K562 (cell line): ENCODE measurements at regions not wholly inside any gene's neighbourhood (a gene's known extent, or its start where the extent isn't known, plus 50 kb on each side); places are given as distances from the start of the nearest gene placed in this dataset.

Experiments
- ATAC-seq: fragments of 200-7000 bp; cut with Tn5 transposase; 3 replicates; pipeline ENCODE4 v1.9.1; 2020; ENCODE audit warnings: moderate library complexity
- BruUV-seq: library from RNA; stranded (reverse); fragments of 400-500 nt; replicated peaks from 2 replicates; lab custom pipeline; 2021; lab: Mats Ljungman, UMichigan
- CTCF ChIA-PET: fragments of 300-600 bp; formaldehyde crosslinking; extraction: SDS; loops from one replicate; lab custom pipeline; 2021; ENCODE audit warnings: low intra/inter-chr PET ratio; lab: Yijun Ruan, JAX
- POLR2A ChIA-PET: fragments of 300-600, 350-650 bp; sonication (Branson Sonifier 250); formaldehyde crosslinking; extraction: SDS; loops from one replicate; lab custom pipeline; 2021; ENCODE audit warnings: antibody characterized with exemption, inconsistent platforms; lab: Yijun Ruan, JAX
- DNase-seq, 4 experiments: peaks; one replicate each; pipeline versions ENCODE4 v3.0.0 to v3.0.0-alpha.2; 2011 to 2018; ENCODE audit warnings: low spot score in 3 of 4, mixed read lengths in 3 of 4; ENCODE audit errors: extremely low read depth in 1 of 4
- FAIRE-seq: peaks from 2 replicates; lab custom pipeline; 2011; peaks lifted over from hg19 to GRCh38; lab: Jason Lieb, UNC
- H2AFZ ChIP-seq: 2 replicates; pipeline ENCODE4 v1.6.0; 2011; ENCODE audit warnings: low read depth, low read length, control low read depth, inconsistent platforms
- H3K27ac ChIP-seq: fragments of 200-600 bp; 3 replicates; pipeline ENCODE4 v1.8.0; 2011; ENCODE audit warnings: low read depth, mild to moderate bottlenecking, control low read depth, inconsistent platforms, low read length, moderate library complexity, mixed read lengths; ENCODE audit errors: extremely low read depth
- H3K27me3 ChIP-seq, 2 experiments: fragments of 300-600 bp in 1 of 2; 2 replicates in 1 of 2; 3 replicates in 1 of 2; pipeline versions ENCODE4 v1.6.0 to v1.8.0; 2011; ENCODE audit warnings: inconsistent platforms in 2 of 2, low read length in 2 of 2, mild to moderate bottlenecking in 1 of 2, mixed read lengths in 1 of 2, moderate library complexity in 1 of 2; ENCODE audit not compliant: control insufficient read depth in 2 of 2, insufficient read depth in 2 of 2
- H3K36me3 ChIP-seq: fragments of 300-600 bp; 3 replicates; pipeline ENCODE4 v1.8.0; 2011; ENCODE audit warnings: mild to moderate bottlenecking, low read length, inconsistent platforms; ENCODE audit not compliant: control insufficient read depth, insufficient read depth
- H3K4me1 ChIP-seq, 2 experiments: fragments of 200-600 bp in 1 of 2; replicated peaks in 1 of 2; 2 replicates in 1 of 2; 3 replicates in 1 of 2; pipeline versions ENCODE4 v1.5.1 to v1.8.0; 2011; ENCODE audit warnings: inconsistent platforms in 2 of 2, low read length in 2 of 2, mild to moderate bottlenecking in 1 of 2, mixed read lengths in 1 of 2, moderate library complexity in 1 of 2; ENCODE audit not compliant: control insufficient read depth in 2 of 2, insufficient read depth in 2 of 2
- H3K4me2 ChIP-seq: 2 replicates; pipeline ENCODE4 v1.6.1; 2011; ENCODE audit warnings: low read length, control low read depth, inconsistent platforms, mixed read lengths; ENCODE audit not compliant: insufficient read depth
- H3K4me3 ChIP-seq: fragments of 200-600 bp; sonication (generic), shearing (Covaris generic); 2 replicates; pipeline ENCODE4 v1.5.1; 2016; ENCODE audit warnings: control low read depth, inconsistent platforms
- H3K79me2 ChIP-seq: fragments of 200-600 bp; 3 replicates; pipeline ENCODE4 v1.8.0; 2011; ENCODE audit warnings: low read length, inconsistent platforms; ENCODE audit not compliant: control insufficient read depth, insufficient read depth
- H3K9ac ChIP-seq, 2 experiments: 2 replicates each; pipeline versions ENCODE4 v1.6.0 to v1.6.1; 2011; ENCODE audit warnings: low read depth in 2 of 2, low read length in 2 of 2, control low read depth in 1 of 2, inconsistent platforms in 1 of 2, mild to moderate bottlenecking in 1 of 2, mixed read lengths in 1 of 2; ENCODE audit not compliant: insufficient read depth in 1 of 2
- H3K9me1 ChIP-seq: one replicate; pipeline ENCODE4 v1.6.0; 2011; ENCODE audit warnings: inconsistent platforms, mild to moderate bottlenecking, low read length, moderate library complexity; ENCODE audit not compliant: control insufficient read depth, insufficient read depth
- H3K9me3 ChIP-seq: replicated peaks from 2 replicates; pipeline ENCODE4 v1.5.1; 2011; ENCODE audit warnings: low read depth, low read length, inconsistent platforms; ENCODE audit not compliant: control insufficient read depth, insufficient read depth
- H4K20me1 ChIP-seq: replicated peaks from 2 replicates; pipeline ENCODE4 v1.6.1; 2011; ENCODE audit warnings: low read length, inconsistent platforms, mixed read lengths; ENCODE audit not compliant: control insufficient read depth, insufficient read depth
- ETV1 ChIP-seq: fragments of 450-650 bp; conservative IDR thresholded peaks from 2 replicates; pipeline ENCODE4 v1.6.1; 2016; ENCODE audit warnings: missing genetic modification characterization, control low read depth, low read depth, missing compliant biosample characterization
- EWSR1 ChIP-seq: fragments of 450-650 bp; IDR thresholded peaks from 2 replicates; pipeline ENCODE4 v1.6.1; 2018; ENCODE audit warnings: borderline replicate concordance, mild to moderate bottlenecking, low read depth, moderate library complexity; ENCODE audit not compliant: partially characterized antibody
- FOXP1 ChIP-seq: sonication (generic); formaldehyde crosslinking; IDR thresholded peaks from 2 replicates; pipeline ENCODE4 v1.8.0; 2022; ENCODE audit warnings: mild to moderate bottlenecking, missing genetic modification reagents
- HSF4 ChIP-seq: fragments of 250-450 bp; sonication (Bioruptor Pico); IDR thresholded peaks from 2 replicates; pipeline ENCODE4 v2.1.2; 2022; ENCODE audit warnings: mild to moderate bottlenecking, moderate library complexity, borderline replicate concordance
- MTF1 ChIP-seq: fragments of 250-450 bp; sonication (Bioruptor Pico); IDR thresholded peaks from 2 replicates; pipeline ENCODE4 v1.9.0; 2021; ENCODE audit warnings: moderate library complexity, mild to moderate bottlenecking, inconsistent platforms, borderline replicate concordance
- RBM17 ChIP-seq: fragments of 200-400 bp; formaldehyde crosslinking; IDR thresholded peaks from 2 replicates; pipeline ENCODE4 v1.6.1; 2017; ENCODE audit warnings: low read depth, mild to moderate bottlenecking, low read length, borderline replicate concordance
- RCOR1 ChIP-seq, 2 experiments: IDR thresholded peaks; 2 replicates each; pipeline ENCODE4 v1.6.1; 2012; ENCODE audit warnings: low read depth in 2 of 2, low read length in 2 of 2, borderline replicate concordance in 1 of 2, improper control_type of control experiment in 1 of 2
- SPI1 ChIP-seq: IDR thresholded peaks from 2 replicates; pipeline ENCODE4 v1.6.1; 2011; ENCODE audit warnings: low read depth, low read length, control low read depth, borderline replicate concordance
- TCF3 ChIP-seq: sonication (generic); formaldehyde crosslinking; IDR thresholded peaks from 2 replicates; pipeline ENCODE4 v1.4.0; 2020; ENCODE audit warnings: mild to moderate bottlenecking, missing genetic modification reagents
- TEAD4 ChIP-seq, 2 experiments: sonication (generic) in 1 of 2; formaldehyde crosslinking in 1 of 2; IDR thresholded peaks; 2 replicates each; pipeline versions ENCODE4 v1.6.1 to v1.8.0; 2012 to 2022; ENCODE audit warnings: borderline replicate concordance in 1 of 2, inconsistent platforms in 1 of 2, low read length in 1 of 2, mild to moderate bottlenecking in 1 of 2, missing genetic modification reagents in 1 of 2
- WGBS: fragments of 100-300 bp; shearing (Covaris generic); methylation state at CpG from one replicate; pipeline ENCODE4 v1.1.6; 2016; ENCODE audit warnings: low coverage, mixed read lengths; ENCODE audit not compliant: insufficient coverage; ENCODE audit errors: missing lambda C conversion rate; 5-methylcytosine and 5-hydroxymethylcytosine counted together
- in situ Hi-C: fragments of 300-500 bp; cut with MboI; formaldehyde crosslinking; loops from 4 replicates; pipeline ENCODE4 v1.15.0; 2018; ENCODE audit warnings: inconsistent platforms, mixed read lengths
- intact Hi-C: fragments of 100-400 bp; cut with micrococcal nuclease; formaldehyde crosslinking; loops from 2 replicates; pipeline ENCODE4 v1.14.2; 2022
- TF ChIP-seq, protein P1 (sequence below): sonication (generic); formaldehyde crosslinking; IDR thresholded peaks from 2 replicates; pipeline ENCODE4 v1.8.1; 2022; ENCODE audit warnings: missing genetic modification reagents
- TF ChIP-seq, protein P2 (sequence below), 2 experiments: fragments of 450-650 bp; IDR thresholded peaks; 2 replicates each; pipeline ENCODE4 v1.6.1; 2018; ENCODE audit warnings: mild to moderate bottlenecking in 2 of 2, low read depth in 1 of 2; ENCODE audit not compliant: partially characterized antibody in 2 of 2
- TF ChIP-seq, protein P3 (sequence below): fragments of 250-450 bp; sonication (Bioruptor Pico); IDR thresholded peaks from 2 replicates; pipeline ENCODE4 v1.4.0; 2020; ENCODE audit warnings: mild to moderate bottlenecking, moderate library complexity, borderline replicate concordance

DNA sequence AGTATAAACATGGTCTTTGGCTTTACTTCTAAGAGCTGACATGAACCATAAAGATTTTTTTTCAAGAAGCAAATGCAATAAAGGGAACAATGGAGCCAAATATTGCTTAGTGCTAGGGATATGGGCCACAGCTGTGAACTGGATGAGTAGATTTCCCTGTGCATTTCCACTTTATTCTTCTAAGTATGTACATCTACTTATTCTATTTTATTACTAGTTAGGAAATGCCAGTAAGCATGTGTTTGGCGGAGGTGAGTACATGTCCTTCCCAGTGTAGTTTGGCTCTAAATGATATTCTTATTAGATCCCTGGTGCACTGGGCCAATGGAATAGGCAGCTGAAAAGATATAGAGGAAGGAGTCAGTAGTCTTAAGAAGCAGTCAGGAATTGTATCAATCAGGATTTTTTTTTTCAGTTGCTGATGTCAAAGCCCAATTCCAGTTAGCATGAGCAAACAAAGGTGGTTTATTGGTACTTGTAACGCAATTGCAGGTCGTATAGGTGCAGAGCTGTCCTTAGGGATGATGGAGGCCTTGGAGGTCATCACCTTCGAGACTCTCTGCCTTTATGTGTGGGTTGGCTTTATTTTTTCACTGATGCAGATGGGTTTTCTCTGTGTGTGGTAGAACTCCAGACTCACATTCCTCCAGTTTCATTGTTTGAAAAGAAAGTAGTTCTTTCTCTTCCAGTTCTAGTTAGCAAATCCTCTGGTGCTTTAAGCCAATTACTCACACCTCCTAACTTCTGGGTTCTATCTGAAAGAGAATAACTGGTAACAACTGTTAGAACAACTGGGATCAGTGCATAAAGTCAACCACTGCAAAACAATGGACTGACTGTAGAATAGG lies 139.0 kb upstream of the LRIG3 start:
- CTCF ChIA-PET, result no interaction called here
- 0% methylated on average over 4 of the region's 4 CpGs for WGBS
- no peaks in the 10 kb centered on the region for H4K20me1 ChIP-seq
- no peaks in the 10 kb centered on the region for H3K79me2 ChIP-seq
- no peak overlapping the region for H3K27ac ChIP-seq
- no TSS peak for BruUV-seq
- H3K9me1 ChIP-seq, result no peaks in the 10 kb centered on the region
- no peaks in the 10 kb centered on the region for H3K9me3 ChIP-seq
- in situ Hi-C loops (no loop called here), intact Hi-C loops (no loop called here)
- FAIRE-seq (no peak), ATAC-seq (no peak), DNase-seq (no peak)
- H3K9ac ChIP-seq, result no peak overlapping the region
- H3K4me3 ChIP-seq, result no peak overlapping the region
- no peaks in the 10 kb centered on the region for H3K36me3 ChIP-seq
- no peaks in the 10 kb centered on the region for H3K4me1 ChIP-seq
- no peaks in the 10 kb centered on the region for H3K27me3 ChIP-seq
- no peak overlapping the region for H2AFZ ChIP-seq
- H3K4me2 ChIP-seq, result no peak overlapping the region
- POLR2A ChIA-PET, result no interaction called here
- TF ChIP-seq RBM17, result no peak
- TF ChIP-seq, protein P1, sequence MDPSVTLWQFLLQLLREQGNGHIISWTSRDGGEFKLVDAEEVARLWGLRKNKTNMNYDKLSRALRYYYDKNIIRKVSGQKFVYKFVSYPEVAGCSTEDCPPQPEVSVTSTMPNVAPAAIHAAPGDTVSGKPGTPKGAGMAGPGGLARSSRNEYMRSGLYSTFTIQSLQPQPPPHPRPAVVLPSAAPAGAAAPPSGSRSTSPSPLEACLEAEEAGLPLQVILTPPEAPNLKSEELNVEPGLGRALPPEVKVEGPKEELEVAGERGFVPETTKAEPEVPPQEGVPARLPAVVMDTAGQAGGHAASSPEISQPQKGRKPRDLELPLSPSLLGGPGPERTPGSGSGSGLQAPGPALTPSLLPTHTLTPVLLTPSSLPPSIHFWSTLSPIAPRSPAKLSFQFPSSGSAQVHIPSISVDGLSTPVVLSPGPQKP (CRISPR knock-in tag), result no peak
- no peak for TF ChIP-seq SPI1
- TF ChIP-seq HSF4 (CRISPR knock-in tag), result no peak
- TF ChIP-seq, protein P2, sequence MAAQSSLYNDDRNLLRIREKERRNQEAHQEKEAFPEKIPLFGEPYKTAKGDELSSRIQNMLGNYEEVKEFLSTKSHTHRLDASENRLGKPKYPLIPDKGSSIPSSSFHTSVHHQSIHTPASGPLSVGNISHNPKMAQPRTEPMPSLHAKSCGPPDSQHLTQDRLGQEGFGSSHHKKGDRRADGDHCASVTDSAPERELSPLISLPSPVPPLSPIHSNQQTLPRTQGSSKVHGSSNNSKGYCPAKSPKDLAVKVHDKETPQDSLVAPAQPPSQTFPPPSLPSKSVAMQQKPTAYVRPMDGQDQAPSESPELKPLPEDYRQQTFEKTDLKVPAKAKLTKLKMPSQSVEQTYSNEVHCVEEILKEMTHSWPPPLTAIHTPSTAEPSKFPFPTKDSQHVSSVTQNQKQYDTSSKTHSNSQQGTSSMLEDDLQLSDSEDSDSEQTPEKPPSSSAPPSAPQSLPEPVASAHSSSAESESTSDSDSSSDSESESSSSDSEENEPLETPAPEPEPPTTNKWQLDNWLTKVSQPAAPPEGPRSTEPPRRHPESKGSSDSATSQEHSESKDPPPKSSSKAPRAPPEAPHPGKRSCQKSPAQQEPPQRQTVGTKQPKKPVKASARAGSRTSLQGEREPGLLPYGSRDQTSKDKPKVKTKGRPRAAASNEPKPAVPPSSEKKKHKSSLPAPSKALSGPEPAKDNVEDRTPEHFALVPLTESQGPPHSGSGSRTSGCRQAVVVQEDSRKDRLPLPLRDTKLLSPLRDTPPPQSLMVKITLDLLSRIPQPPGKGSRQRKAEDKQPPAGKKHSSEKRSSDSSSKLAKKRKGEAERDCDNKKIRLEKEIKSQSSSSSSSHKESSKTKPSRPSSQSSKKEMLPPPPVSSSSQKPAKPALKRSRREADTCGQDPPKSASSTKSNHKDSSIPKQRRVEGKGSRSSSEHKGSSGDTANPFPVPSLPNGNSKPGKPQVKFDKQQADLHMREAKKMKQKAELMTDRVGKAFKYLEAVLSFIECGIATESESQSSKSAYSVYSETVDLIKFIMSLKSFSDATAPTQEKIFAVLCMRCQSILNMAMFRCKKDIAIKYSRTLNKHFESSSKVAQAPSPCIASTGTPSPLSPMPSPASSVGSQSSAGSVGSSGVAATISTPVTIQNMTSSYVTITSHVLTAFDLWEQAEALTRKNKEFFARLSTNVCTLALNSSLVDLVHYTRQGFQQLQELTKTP (IDR thresholded peaks at IDR 0.05; ENCODE audit: low read depth in 1 of 2, partially characterized antibody in 2 of 2), result no peak
- TF ChIP-seq FOXP1 (CRISPR knock-in tag), result no peak
- TF ChIP-seq EWSR1, result no peak
- TF ChIP-seq TCF3 (CRISPR knock-in tag), result no peak
- TF ChIP-seq, protein P3, sequence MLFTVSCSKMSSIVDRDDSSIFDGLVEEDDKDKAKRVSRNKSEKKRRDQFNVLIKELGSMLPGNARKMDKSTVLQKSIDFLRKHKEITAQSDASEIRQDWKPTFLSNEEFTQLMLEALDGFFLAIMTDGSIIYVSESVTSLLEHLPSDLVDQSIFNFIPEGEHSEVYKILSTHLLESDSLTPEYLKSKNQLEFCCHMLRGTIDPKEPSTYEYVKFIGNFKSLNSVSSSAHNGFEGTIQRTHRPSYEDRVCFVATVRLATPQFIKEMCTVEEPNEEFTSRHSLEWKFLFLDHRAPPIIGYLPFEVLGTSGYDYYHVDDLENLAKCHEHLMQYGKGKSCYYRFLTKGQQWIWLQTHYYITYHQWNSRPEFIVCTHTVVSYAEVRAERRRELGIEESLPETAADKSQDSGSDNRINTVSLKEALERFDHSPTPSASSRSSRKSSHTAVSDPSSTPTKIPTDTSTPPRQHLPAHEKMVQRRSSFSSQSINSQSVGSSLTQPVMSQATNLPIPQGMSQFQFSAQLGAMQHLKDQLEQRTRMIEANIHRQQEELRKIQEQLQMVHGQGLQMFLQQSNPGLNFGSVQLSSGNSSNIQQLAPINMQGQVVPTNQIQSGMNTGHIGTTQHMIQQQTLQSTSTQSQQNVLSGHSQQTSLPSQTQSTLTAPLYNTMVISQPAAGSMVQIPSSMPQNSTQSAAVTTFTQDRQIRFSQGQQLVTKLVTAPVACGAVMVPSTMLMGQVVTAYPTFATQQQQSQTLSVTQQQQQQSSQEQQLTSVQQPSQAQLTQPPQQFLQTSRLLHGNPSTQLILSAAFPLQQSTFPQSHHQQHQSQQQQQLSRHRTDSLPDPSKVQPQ, result no peak
- no peak for TF ChIP-seq TEAD4 (IDR thresholded peaks at IDR 0.05; ENCODE audit: low read length)
- TF ChIP-seq TEAD4 (CRISPR knock-in tag; IDR thresholded peaks at IDR 0.05; ENCODE audit: borderline replicate concordance), result no peak
- no peak for TF ChIP-seq ETV1 (tag)
- TF ChIP-seq MTF1, result no peak
- no peak for TF ChIP-seq RCOR1 (IDR thresholded peaks at IDR 0.05; ENCODE audit: borderline replicate concordance in 1 of 2, low read depth in 2 of 2, low read length in 2 of 2)
